Esophagus squamous epithelium (tissue), 5 donors: ENCODE measurements at regions not wholly inside any gene's neighbourhood (a gene's known extent, or its start where the extent isn't known, plus 50 kb on each side); places are given as distances from the start of the nearest gene placed in this dataset.

Experiments
- DNase-seq: peaks from one replicate; lab custom pipeline; 2025; lab: John Stamatoyannopoulos, UW
- H3K27ac ChIP-seq, 4 donors: fragments of 200-600 bp; sonication (generic); one replicate each; pipeline ENCODE4 v1.5.1; 2016 to 2019; ENCODE audit warnings: mild to moderate bottlenecking in 1 of 4
- H3K27me3 ChIP-seq, 4 donors: fragments of 200-600 bp; sonication (generic); 1 replicate in 3 of 4; 2 replicates in 1 of 4; pipeline versions ENCODE4 v1.5.1 to v1.6.0; 2017 to 2021; ENCODE audit warnings: antibody characterized with exemption in 1 of 4
- H3K36me3 ChIP-seq, 3 donors: fragments of 200-600 bp; sonication (generic); one replicate each; pipeline ENCODE4 v1.5.1; 2016 to 2019
- H3K4me1 ChIP-seq, 3 donors: fragments of 200-600 bp; sonication (generic); one replicate each; pipeline ENCODE4 v1.5.1; 2017 to 2019
- H3K4me3 ChIP-seq, 4 donors: fragments of 200-600 bp; sonication (generic); 1 replicate in 3 of 4; 2 replicates in 1 of 4; pipeline ENCODE4 v1.5.1; 2016 to 2019; ENCODE audit warnings: mild to moderate bottlenecking in 2 of 4, moderate library complexity in 1 of 4
- H3K9me3 ChIP-seq, 3 donors: fragments of 200-600 bp; sonication (generic); one replicate each; pipeline ENCODE4 v1.5.1; 2016 to 2019
- POLR2A ChIP-seq, 4 donors: fragments of 450-650 bp; IDR thresholded peaks; one replicate each; pipeline ENCODE4 v1.6.1; 2017; ENCODE audit warnings: antibody characterized with exemption in 4 of 4, mild to moderate bottlenecking in 4 of 4, moderate library complexity in 3 of 4
- WGBS, 2 donors: methylation state at CpG; one replicate each; pipeline ENCODE4 v1.1.5; 2018; 5-methylcytosine and 5-hydroxymethylcytosine counted together
- intact Hi-C: fragments of 100-400 bp; cut with DNase I; formaldehyde crosslinking; loops from one replicate; pipeline ENCODE4 v1.15.0; 2022
- TF ChIP-seq, protein P1 (sequence below), 6 experiments: fragments of 450-650 bp in 4 of 6; fragments of 200-600 bp in 2 of 6; sonication (generic) in 2 of 6; IDR thresholded peaks; one replicate each; pipeline ENCODE4 v1.5.1; 2016 to 2019; ENCODE audit warnings: antibody characterized with exemption in 6 of 6, mild to moderate bottlenecking in 4 of 6, moderate library complexity in 4 of 6
- donor health status: DM: yes; HTN: yes; CAD: no.

- TF ChIP-seq, protein P1, sequence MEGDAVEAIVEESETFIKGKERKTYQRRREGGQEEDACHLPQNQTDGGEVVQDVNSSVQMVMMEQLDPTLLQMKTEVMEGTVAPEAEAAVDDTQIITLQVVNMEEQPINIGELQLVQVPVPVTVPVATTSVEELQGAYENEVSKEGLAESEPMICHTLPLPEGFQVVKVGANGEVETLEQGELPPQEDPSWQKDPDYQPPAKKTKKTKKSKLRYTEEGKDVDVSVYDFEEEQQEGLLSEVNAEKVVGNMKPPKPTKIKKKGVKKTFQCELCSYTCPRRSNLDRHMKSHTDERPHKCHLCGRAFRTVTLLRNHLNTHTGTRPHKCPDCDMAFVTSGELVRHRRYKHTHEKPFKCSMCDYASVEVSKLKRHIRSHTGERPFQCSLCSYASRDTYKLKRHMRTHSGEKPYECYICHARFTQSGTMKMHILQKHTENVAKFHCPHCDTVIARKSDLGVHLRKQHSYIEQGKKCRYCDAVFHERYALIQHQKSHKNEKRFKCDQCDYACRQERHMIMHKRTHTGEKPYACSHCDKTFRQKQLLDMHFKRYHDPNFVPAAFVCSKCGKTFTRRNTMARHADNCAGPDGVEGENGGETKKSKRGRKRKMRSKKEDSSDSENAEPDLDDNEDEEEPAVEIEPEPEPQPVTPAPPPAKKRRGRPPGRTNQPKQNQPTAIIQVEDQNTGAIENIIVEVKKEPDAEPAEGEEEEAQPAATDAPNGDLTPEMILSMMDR (IDR thresholded peaks at IDR 0.05), result no peak
- no peak for TF ChIP-seq POLR2A (IDR thresholded peaks at IDR 0.05)
- DNase-seq, result no peak
- Histone ChIP-seq H3K27ac (no peak overlapping the region), H3K4me3 (no peak overlapping the region), H3K27me3 (no peaks in the 10 kb centered on the region), H3K36me3 (no peaks in the 10 kb centered on the region), H3K9me3 (no peaks in the 10 kb centered on the region), H3K4me1 (no peaks in the 10 kb centered on the region)
- intact Hi-C loops, result no loop called here
These were observed 777.5 kb downstream of the OTOL1 start for GRCh38 chr3:162274070-162274469.

GRCh38 chr3:162278834-162279233 is 782.2 kb downstream of the OTOL1 start:
- Histone ChIP-seq H3K4me1 (no peaks in the 10 kb centered on the region), H3K27ac (no peak overlapping the region), H3K36me3 (no peaks in the 10 kb centered on the region), H3K9me3 (no peaks in the 10 kb centered on the region), H3K4me3 (no peak overlapping the region), H3K27me3 (no peaks in the 10 kb centered on the region)
- no peak for TF ChIP-seq POLR2A (IDR thresholded peaks at IDR 0.05)
- TF ChIP-seq, protein P1 (IDR thresholded peaks at IDR 0.05), result no peak
- intact Hi-C loops, result no loop called here
- DNase-seq, result no peak
- WGBS, 2 donors, result 81% methylated on average over 2 of the region's 2 CpGs

GRCh38 chr3:162285259-162285658 is 788.7 kb downstream of the OTOL1 start:
- Histone ChIP-seq H3K27ac (no peak overlapping the region), H3K36me3 (no peaks in the 10 kb centered on the region), H3K27me3 (no peaks in the 10 kb centered on the region), H3K4me1 (no peaks in the 10 kb centered on the region), H3K9me3 (peaks cover 0 to 8% (median 0%) of the 10 kb centered on the region in 3 donors), H3K4me3 (no peak overlapping the region)
- intact Hi-C loops, result no loop called here
- no peak for DNase-seq
- TF ChIP-seq, protein P1 (IDR thresholded peaks at IDR 0.05), result no peak
- TF ChIP-seq POLR2A (IDR thresholded peaks at IDR 0.05), result no peak
- WGBS, 2 donors, result 85 to 92% methylated on average over 3 of the region's 3 CpGs

DNA sequence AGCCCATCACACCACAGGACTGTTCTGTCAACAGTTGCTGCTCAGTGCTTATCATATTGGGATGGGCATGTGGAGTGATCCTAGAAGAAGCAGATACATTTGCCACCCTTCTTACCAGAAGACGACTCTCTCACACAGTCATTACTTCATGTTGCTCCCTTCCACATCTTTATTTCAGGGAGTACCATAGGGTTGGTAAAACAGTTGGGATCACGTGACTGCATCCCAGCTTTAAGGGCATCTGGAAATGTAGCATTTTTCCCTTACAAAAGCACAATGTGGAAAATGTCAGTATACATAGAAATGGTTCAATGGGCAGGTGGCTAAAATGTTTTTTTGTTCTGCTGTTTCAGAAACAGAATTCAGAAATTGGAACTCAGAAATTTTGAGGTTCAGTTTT is 791.0 kb downstream of the OTOL1 start:
- WGBS, 2 donors, result 62 to 69% methylated on average over 2 of the region's 2 CpGs
- Histone ChIP-seq H3K27me3 (no peaks in the 10 kb centered on the region), H3K4me3 (no peak overlapping the region), H3K4me1 (no peaks in the 10 kb centered on the region), H3K27ac (no peak overlapping the region), H3K9me3 (peaks cover 0 to 8% (median 0%) of the 10 kb centered on the region in 3 donors), H3K36me3 (no peaks in the 10 kb centered on the region)
- TF ChIP-seq, protein P1 (IDR thresholded peaks at IDR 0.05), result no peak
- TF ChIP-seq POLR2A (IDR thresholded peaks at IDR 0.05), result no peak
- intact Hi-C loops, result no loop called here
- no peak for DNase-seq

DNA sequence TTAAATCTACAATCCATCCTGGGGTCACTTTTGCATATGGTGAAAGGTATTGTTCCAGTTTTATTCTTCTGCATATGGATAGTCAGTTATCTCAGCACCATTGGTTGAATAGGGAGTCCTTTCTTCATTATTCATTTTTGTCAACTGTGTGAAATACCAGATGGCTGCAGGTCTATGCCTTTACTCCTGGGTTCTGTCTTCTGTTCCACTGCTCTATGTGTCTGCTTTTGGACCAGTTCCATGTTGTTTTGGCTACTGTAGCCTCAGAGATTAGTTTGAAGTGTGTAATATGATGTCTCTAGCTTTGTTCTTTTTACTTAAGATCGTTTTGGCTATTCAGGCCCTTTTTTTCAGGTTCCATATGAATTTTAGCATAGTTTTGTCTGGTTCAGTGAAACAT is 795.8 kb downstream of the OTOL1 start:
- Histone ChIP-seq H3K27me3 (no peaks in the 10 kb centered on the region), H3K4me1 (no peaks in the 10 kb centered on the region), H3K4me3 (no peak overlapping the region), H3K9me3 (no peaks in the 10 kb centered on the region), H3K36me3 (no peaks in the 10 kb centered on the region), H3K27ac (no peak overlapping the region)
- no peak for TF ChIP-seq POLR2A (IDR thresholded peaks at IDR 0.05)
- TF ChIP-seq, protein P1 (IDR thresholded peaks at IDR 0.05), result no peak
- intact Hi-C loops, result no loop called here
- 20 to 27% methylated on average over 1 of the region's 1 CpG for WGBS, 2 donors
- no peak for DNase-seq
